Astrocyte (in vitro differentiated cells and primary cell): ENCODE measurements at regions not wholly inside any gene's neighbourhood (a gene's known extent, or its start where the extent isn't known, plus 50 kb on each side); places are given as distances from the start of the nearest gene placed in this dataset.

ENCODE experiments used
- DNase-seq: peaks from one replicate; pipeline ENCODE4 v3.0.0-alpha.2; 2010; ENCODE audit warnings: low read depth
- FAIRE-seq: peaks from 2 replicates; lab custom pipeline; 2011; peaks lifted over from hg19 to GRCh38; lab: Jason Lieb, UNC
- H2AFZ ChIP-seq: 2 replicates; pipeline ENCODE4 v1.6.0; 2012; ENCODE audit warnings: low read depth, low read length, inconsistent platforms
- H3K27ac ChIP-seq: 2 replicates; pipeline ENCODE4 v1.5.1; 2011; ENCODE audit warnings: low read depth, low read length, inconsistent platforms
- H3K27me3 ChIP-seq: 2 replicates; pipeline ENCODE4 v1.6.0; 2011; ENCODE audit warnings: low read length, inconsistent platforms; ENCODE audit not compliant: insufficient read depth
- H3K36me3 ChIP-seq: 2 replicates; pipeline ENCODE4 v1.5.1; 2011; ENCODE audit warnings: low read length, inconsistent platforms; ENCODE audit not compliant: insufficient read depth
- H3K4me1 ChIP-seq: 2 replicates; pipeline ENCODE4 v1.5.1; 2011; ENCODE audit warnings: low read length, inconsistent platforms; ENCODE audit not compliant: insufficient read depth
- H3K4me2 ChIP-seq: 2 replicates; pipeline ENCODE4 v1.6.0; 2012; ENCODE audit warnings: low read length, inconsistent platforms
- H3K4me3 ChIP-seq: 2 replicates; pipeline ENCODE4 v1.5.1; 2011; ENCODE audit warnings: low read depth, mild to moderate bottlenecking, low read length, inconsistent platforms; ENCODE audit not compliant: insufficient read depth
- H3K79me2 ChIP-seq: 2 replicates; pipeline ENCODE4 v1.6.0; 2012; ENCODE audit warnings: mild to moderate bottlenecking, low read length, inconsistent platforms; ENCODE audit not compliant: insufficient read depth
- H3K9ac ChIP-seq: 2 replicates; pipeline ENCODE4 v1.6.0; 2012; ENCODE audit warnings: mild to moderate bottlenecking, low read length, inconsistent platforms
- H3K9me3 ChIP-seq: 2 replicates; pipeline ENCODE4 v1.5.1; 2012; ENCODE audit warnings: low read depth, mild to moderate bottlenecking, low read length, inconsistent platforms; ENCODE audit not compliant: insufficient read depth
- H4K20me1 ChIP-seq: 2 replicates; pipeline ENCODE4 v1.6.0; 2012; ENCODE audit warnings: low read length, inconsistent platforms; ENCODE audit not compliant: insufficient read depth
- H3K27ac Mint-ChIP-seq: one replicate; pipeline ENCODE4 v1.8.0; 2021; ENCODE audit warnings: mild to moderate bottlenecking, mixed read lengths; ENCODE audit not compliant: unreplicated experiment
- H3K27me3 Mint-ChIP-seq: one replicate; pipeline ENCODE4 v1.8.0; 2021; ENCODE audit warnings: low read depth, mixed read lengths; ENCODE audit not compliant: unreplicated experiment
- H3K36me3 Mint-ChIP-seq: one replicate; pipeline ENCODE4 v1.8.0; 2021; ENCODE audit warnings: low read depth, mixed read lengths; ENCODE audit not compliant: unreplicated experiment
- H3K4me1 Mint-ChIP-seq: one replicate; pipeline ENCODE4 v1.8.0; 2021; ENCODE audit warnings: low read depth, mixed read lengths; ENCODE audit not compliant: unreplicated experiment
- H3K4me3 Mint-ChIP-seq: one replicate; pipeline ENCODE4 v1.8.0; 2021; ENCODE audit warnings: mild to moderate bottlenecking, moderate library complexity, mixed read lengths; ENCODE audit not compliant: unreplicated experiment
- H3K9me3 Mint-ChIP-seq: one replicate; pipeline ENCODE4 v1.8.0; 2021; ENCODE audit warnings: mild to moderate bottlenecking, mixed read lengths; ENCODE audit not compliant: unreplicated experiment
- EZH2 ChIP-seq: IDR thresholded peaks from 2 replicates; pipeline ENCODE4 v1.6.1; 2012; ENCODE audit warnings: mild to moderate bottlenecking, low read length, inconsistent platforms; ENCODE audit not compliant: insufficient read depth
- TF ChIP-seq, protein P1 (sequence below): IDR thresholded peaks from 2 replicates; pipeline ENCODE4 v1.5.1; 2011; ENCODE audit warnings: low read depth, mild to moderate bottlenecking, inconsistent platforms, low read length, moderate library complexity; ENCODE audit not compliant: insufficient read depth

DNA sequence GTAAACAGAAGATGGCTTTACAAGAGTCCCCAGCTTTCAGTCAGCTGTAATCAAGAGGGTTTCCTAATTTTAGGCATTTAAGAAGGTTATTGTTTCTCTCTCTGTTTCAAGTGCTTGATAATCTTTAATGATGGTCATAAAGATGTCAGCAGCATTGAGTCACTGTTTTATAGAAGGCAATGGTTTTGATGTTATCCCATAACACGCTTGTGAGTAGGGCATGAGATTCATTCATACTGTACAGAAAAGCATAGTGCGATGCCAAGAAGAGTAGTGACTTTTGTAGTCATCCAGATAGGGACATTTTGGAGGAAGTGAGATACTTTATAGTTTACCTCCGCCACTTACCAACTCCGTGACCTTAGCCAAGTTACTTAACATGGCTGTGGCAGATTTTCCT is 364.2 kb upstream of the SLC10A2 start:
- H3K27ac Mint-ChIP-seq = no peak overlapping the region
- FAIRE-seq = no peak

DNA sequence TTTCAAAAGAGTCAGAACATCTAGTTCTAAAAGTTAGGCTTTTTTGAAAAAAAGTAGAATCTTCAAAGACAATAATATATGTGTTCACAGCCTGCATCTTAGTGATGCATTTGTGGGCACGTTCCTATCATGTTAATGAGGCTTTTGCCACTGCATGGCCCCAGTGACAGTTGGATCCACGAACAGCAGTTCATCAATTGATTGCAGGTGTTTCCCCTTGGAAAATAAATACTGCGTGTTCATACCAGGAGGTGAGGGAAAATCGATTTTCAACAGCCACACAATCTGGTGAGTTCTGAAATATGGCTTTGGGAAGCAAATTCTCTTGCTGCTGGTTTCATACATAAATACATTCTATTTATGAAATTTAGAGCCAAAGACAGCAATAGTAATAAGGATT is 343.8 kb upstream of the SLC10A2 start:
- H2AFZ ChIP-seq = no peak overlapping the region

More for the DNA sequence above, 364.2 kb upstream of the SLC10A2 start:
- Mint-ChIP-seq H3K4me1 (no peaks in the 10 kb centered on the region), H3K36me3 (no peaks in the 10 kb centered on the region), H3K27me3 (no peaks in the 10 kb centered on the region), H3K4me3 (no peak overlapping the region), H3K9me3 (peaks cover 2% of the 10 kb centered on the region)
- TF ChIP-seq EZH2 = no peak
- TF ChIP-seq, protein P1, sequence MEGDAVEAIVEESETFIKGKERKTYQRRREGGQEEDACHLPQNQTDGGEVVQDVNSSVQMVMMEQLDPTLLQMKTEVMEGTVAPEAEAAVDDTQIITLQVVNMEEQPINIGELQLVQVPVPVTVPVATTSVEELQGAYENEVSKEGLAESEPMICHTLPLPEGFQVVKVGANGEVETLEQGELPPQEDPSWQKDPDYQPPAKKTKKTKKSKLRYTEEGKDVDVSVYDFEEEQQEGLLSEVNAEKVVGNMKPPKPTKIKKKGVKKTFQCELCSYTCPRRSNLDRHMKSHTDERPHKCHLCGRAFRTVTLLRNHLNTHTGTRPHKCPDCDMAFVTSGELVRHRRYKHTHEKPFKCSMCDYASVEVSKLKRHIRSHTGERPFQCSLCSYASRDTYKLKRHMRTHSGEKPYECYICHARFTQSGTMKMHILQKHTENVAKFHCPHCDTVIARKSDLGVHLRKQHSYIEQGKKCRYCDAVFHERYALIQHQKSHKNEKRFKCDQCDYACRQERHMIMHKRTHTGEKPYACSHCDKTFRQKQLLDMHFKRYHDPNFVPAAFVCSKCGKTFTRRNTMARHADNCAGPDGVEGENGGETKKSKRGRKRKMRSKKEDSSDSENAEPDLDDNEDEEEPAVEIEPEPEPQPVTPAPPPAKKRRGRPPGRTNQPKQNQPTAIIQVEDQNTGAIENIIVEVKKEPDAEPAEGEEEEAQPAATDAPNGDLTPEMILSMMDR = no peak
- no peaks in the 10 kb centered on the region for H3K27me3 ChIP-seq
- H3K79me2 ChIP-seq = no peaks in the 10 kb centered on the region
- H3K4me1 ChIP-seq = no peaks in the 10 kb centered on the region
- no peak overlapping the region for H2AFZ ChIP-seq
- H3K9me3 ChIP-seq = no peaks in the 10 kb centered on the region
- no peak for DNase-seq
- H3K4me3 ChIP-seq = no peak overlapping the region
- no peak overlapping the region for H3K9ac ChIP-seq
- no peaks in the 10 kb centered on the region for H3K36me3 ChIP-seq
- H4K20me1 ChIP-seq = no peaks in the 10 kb centered on the region
- H3K27ac ChIP-seq = no peak overlapping the region
- H3K4me2 ChIP-seq = no peak overlapping the region

GRCh38 chr13:103406967-103407366 is 340.8 kb upstream of the SLC10A2 start:
- Histone ChIP-seq H3K36me3 (no peaks in the 10 kb centered on the region), H3K79me2 (no peaks in the 10 kb centered on the region), H3K9me3 (no peaks in the 10 kb centered on the region), H3K4me2 (no peak overlapping the region), H3K27me3 (peaks cover 3% of the 10 kb centered on the region), H3K27ac (no peak overlapping the region), H4K20me1 (no peaks in the 10 kb centered on the region), H3K4me3 (no peak overlapping the region), H3K9ac (no peak overlapping the region), H3K4me1 (no peaks in the 10 kb centered on the region), H2AFZ (no peak overlapping the region)
- FAIRE-seq (no peak), DNase-seq (no peak)
- Mint-ChIP-seq H3K4me3 (no peak overlapping the region), H3K27ac (no peak overlapping the region), H3K4me1 (peaks cover 5% of the 10 kb centered on the region), H3K27me3 (peaks cover 4% of the 10 kb centered on the region), H3K9me3 (no peaks in the 10 kb centered on the region), H3K36me3 (no peaks in the 10 kb centered on the region)
- no peak for TF ChIP-seq EZH2
- TF ChIP-seq, protein P1 = no peak

More for the DNA sequence above, 343.8 kb upstream of the SLC10A2 start:
- Histone ChIP-seq H3K9ac (no peak overlapping the region), H3K36me3 (no peaks in the 10 kb centered on the region), H3K27me3 (peaks cover 3% of the 10 kb centered on the region), H4K20me1 (no peaks in the 10 kb centered on the region), H3K79me2 (no peaks in the 10 kb centered on the region), H3K4me2 (no peak overlapping the region), H3K4me3 (no peak overlapping the region), H3K27ac (no peak overlapping the region), H3K4me1 (no peaks in the 10 kb centered on the region), H3K9me3 (no peaks in the 10 kb centered on the region)
- H3K4me3 Mint-ChIP-seq = no peak overlapping the region
- H3K4me1 Mint-ChIP-seq = peaks cover 5% of the 10 kb centered on the region
- H3K36me3 Mint-ChIP-seq = no peaks in the 10 kb centered on the region
- H3K27me3 Mint-ChIP-seq = peaks cover 4% of the 10 kb centered on the region
- H3K9me3 Mint-ChIP-seq = no peaks in the 10 kb centered on the region
- no peak for TF ChIP-seq EZH2
- TF ChIP-seq, protein P1 = no peak
- no peak for FAIRE-seq
- no peak for DNase-seq
- no peak overlapping the region for H3K27ac Mint-ChIP-seq
